Astrocyte of the spinal cord (primary cell): ENCODE measurements at regions not wholly inside any gene's neighbourhood (a gene's known extent, or its start where the extent isn't known, plus 50 kb on each side); places are given as distances from the start of the nearest gene placed in this dataset.

Experiments used
- DNase-seq: peaks from one replicate; pipeline ENCODE4 v3.0.0; 2011; ENCODE audit warnings: low read depth, low spot score
- H3K4me3 ChIP-seq: 2 replicates; pipeline ENCODE4 v1.5.1; 2011; ENCODE audit warnings: low read depth, mild to moderate bottlenecking, low read length, moderate library complexity
- CTCF ChIP-seq: IDR thresholded peaks from 2 replicates; pipeline ENCODE4 v1.5.1; 2012; ENCODE audit warnings: low read depth, mild to moderate bottlenecking, low read length, inconsistent platforms
- in situ Hi-C: cut with HindIII; loops from 2 replicates; pipeline ENCODE4 v1.10.0; 2017; ENCODE audit warnings: low sequenced_read_pairs

- peak; percentile 20 for DNase-seq
- in situ Hi-C loops = no loop called here
- no peak overlapping the region for H3K4me3 ChIP-seq
- no peak for TF ChIP-seq CTCF
Measured at GRCh38 chr11:70763606-70764005, 365.3 kb downstream of the CTTN start.

- no peak overlapping the region for H3K4me3 ChIP-seq
- TF ChIP-seq CTCF = no peak
- in situ Hi-C loops = no loop called here
- no peak for DNase-seq
Measured at GRCh38 chr11:70764356-70764905, 366.1 kb downstream of the CTTN start.

- in situ Hi-C loops = no loop called here
- no peak overlapping the region for H3K4me3 ChIP-seq
- TF ChIP-seq CTCF = no peak
- no peak for DNase-seq
Measured at GRCh38 chr11:70766901-70767300, 368.6 kb downstream of the CTTN start.

GRCh38 chr11:70768346-70769095 lies 370.2 kb downstream of the CTTN start:
- DNase-seq = no peak
- in situ Hi-C loops = no loop called here
- no peak for TF ChIP-seq CTCF

GRCh38 chr11:70769106-70769505 lies 370.8 kb downstream of the CTTN start:
- no peak overlapping the region for H3K4me3 ChIP-seq
- DNase-seq = no peak
- in situ Hi-C loops = no loop called here
- TF ChIP-seq CTCF = no peak

More at GRCh38 chr11:70768346-70769095, 370.2 kb downstream of the CTTN start:
- no peak overlapping the region for H3K4me3 ChIP-seq

- TF ChIP-seq CTCF = no peak
- in situ Hi-C loops = no loop called here
- no peak overlapping the region for H3K4me3 ChIP-seq
- no peak for DNase-seq
Measured at GRCh38 chr11:70769521-70769920, 371.2 kb downstream of the CTTN start.
